Liver (tissue), 8 donors: ENCODE measurements at regions not wholly inside any gene's neighbourhood (a gene's known extent, or its start where the extent isn't known, plus 50 kb on each side); places are given as distances from the start of the nearest gene placed in this dataset.

ENCODE experiments used
- DNase-seq: peaks from one replicate; pipeline ENCODE4 v3.0.0-alpha.2; 2017; ENCODE audit warnings: low spot score
- H3K27ac ChIP-seq, 2 donors: one replicate each; pipeline ENCODE4 v1.7.0; 2013; ENCODE audit warnings: inconsistent platforms in 2 of 2, low read length in 2 of 2, control low read depth in 1 of 2, low read depth in 1 of 2, mild to moderate bottlenecking in 1 of 2
- H3K27me3 ChIP-seq, 4 donors: one replicate each; pipeline versions ENCODE4 v1.6.1 to v1.7.0; 2013; ENCODE audit warnings: low read length in 3 of 4, inconsistent platforms in 1 of 4, mild to moderate bottlenecking in 1 of 4, moderate library complexity in 1 of 4; ENCODE audit not compliant: control insufficient read depth in 4 of 4, insufficient read depth in 4 of 4
- H3K36me3 ChIP-seq, 4 donors: one replicate each; pipeline versions ENCODE4 v1.6.1 to v1.7.0; 2013; ENCODE audit warnings: low read length in 3 of 4, mild to moderate bottlenecking in 3 of 4, low read depth in 1 of 4, moderate library complexity in 1 of 4; ENCODE audit not compliant: control insufficient read depth in 4 of 4, insufficient read depth in 3 of 4
- H3K4me1 ChIP-seq, 4 donors: one replicate each; pipeline versions ENCODE4 v1.6.1 to v1.7.0; 2013; ENCODE audit warnings: low read length in 3 of 4, mild to moderate bottlenecking in 3 of 4, moderate library complexity in 1 of 4; ENCODE audit not compliant: control insufficient read depth in 4 of 4, insufficient read depth in 4 of 4
- H3K4me3 ChIP-seq, 3 donors: one replicate each; pipeline versions ENCODE4 v1.6.1 to v1.7.0; 2013; ENCODE audit warnings: low read length in 3 of 3, control low read depth in 1 of 3, low read depth in 1 of 3, mild to moderate bottlenecking in 1 of 3
- H3K9ac ChIP-seq, 2 donors: one replicate each; pipeline ENCODE4 v1.7.0; 2013; ENCODE audit warnings: low read length in 2 of 2, mild to moderate bottlenecking in 2 of 2, moderate library complexity in 2 of 2, control low read depth in 1 of 2, low read depth in 1 of 2
- H3K9me3 ChIP-seq, 4 donors: one replicate each; pipeline versions ENCODE4 v1.6.1 to v1.7.0; 2013; ENCODE audit warnings: low read length in 3 of 4; ENCODE audit not compliant: control insufficient read depth in 4 of 4
- FOXA2 ChIP-seq: IDR thresholded peaks from 2 replicates; pipeline ENCODE4 v1.6.1; 2016; ENCODE audit warnings: antibody characterized with exemption
- GABPA ChIP-seq, 2 donors: IDR thresholded peaks in 1 of 2; conservative IDR thresholded peaks in 1 of 2; 2 replicates each; pipeline ENCODE4 v1.6.1; 2016; ENCODE audit warnings: antibody characterized with exemption in 2 of 2, mild to moderate bottlenecking in 1 of 2, moderate library complexity in 1 of 2
- HNF4A ChIP-seq, 2 donors: conservative IDR thresholded peaks; 2 replicates each; pipeline ENCODE4 v1.6.1; 2016; ENCODE audit warnings: antibody characterized with exemption in 2 of 2, mild to moderate bottlenecking in 2 of 2
- JUND ChIP-seq, 2 donors: IDR thresholded peaks; 2 replicates each; pipeline ENCODE4 v1.6.1; 2016; ENCODE audit warnings: antibody characterized with exemption in 2 of 2
- RAD21 ChIP-seq, 2 donors: IDR thresholded peaks; 2 replicates each; pipeline ENCODE4 v1.6.1; 2016; ENCODE audit warnings: antibody characterized with exemption in 2 of 2, mild to moderate bottlenecking in 2 of 2
- RXRA ChIP-seq, 2 donors: IDR thresholded peaks; 2 replicates each; pipeline ENCODE4 v1.6.1; 2017 to 2018; ENCODE audit warnings: antibody characterized with exemption in 2 of 2, mild to moderate bottlenecking in 1 of 2
- YY1 ChIP-seq: IDR thresholded peaks from 2 replicates; pipeline ENCODE4 v1.6.1; 2016; ENCODE audit warnings: antibody characterized with exemption, mild to moderate bottlenecking
- WGBS: extraction: QIAGEN DNeasy Blood & Tissue Kit; methylation state at CpG from one replicate; pipeline ENCODE4 v1.1.7; 2013; 5-methylcytosine and 5-hydroxymethylcytosine counted together
- TF ChIP-seq, protein P1 (sequence below): IDR thresholded peaks from 2 replicates; pipeline ENCODE4 v1.6.1; 2016; ENCODE audit warnings: antibody characterized with exemption
- TF ChIP-seq, protein P2 (sequence below): IDR thresholded peaks from 2 replicates; pipeline ENCODE4 v1.6.1; 2016; ENCODE audit warnings: antibody characterized with exemption, mild to moderate bottlenecking
- TF ChIP-seq, protein P3 (sequence below): fragments of 150-350 bp; IDR thresholded peaks from 2 replicates; pipeline ENCODE4 v1.5.1; 2017; ENCODE audit warnings: improper control_type of control experiment, low read depth, low read length; ENCODE audit not compliant: missing input control
- TF ChIP-seq, protein P4 (sequence below): IDR thresholded peaks from 2 replicates; pipeline ENCODE4 v1.6.1; 2016; ENCODE audit warnings: antibody characterized with exemption
- donor health status: healthy.
- donor health status: healthy.
- donor health status: healthy.
- donor health status: healthy.
- donor health status: healthy.

DNA sequence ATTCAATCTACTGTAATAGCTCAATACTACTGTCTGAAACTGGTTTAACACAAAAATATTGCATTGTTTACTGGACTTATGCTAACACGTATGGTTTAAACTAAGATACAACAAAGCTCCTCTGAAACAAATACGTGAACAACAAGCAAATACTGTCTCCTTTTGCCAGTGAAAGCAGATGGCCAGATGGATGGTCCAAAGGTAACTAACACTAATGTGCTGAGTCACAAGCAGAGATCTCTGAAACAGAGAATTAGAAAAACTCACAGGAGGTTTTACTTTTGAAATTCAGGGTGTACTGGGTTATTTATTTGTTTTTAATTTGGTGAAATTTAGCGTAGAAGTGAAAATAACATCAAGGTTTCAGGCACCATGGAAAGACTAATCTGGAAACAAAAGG is 124.3 kb upstream of the SOX4 start:
- no peak for TF ChIP-seq FOXA2
- TF ChIP-seq HNF4A (conservative IDR thresholded peaks at IDR 0.05): peak; percentile 32 to 40
- TF ChIP-seq, protein P1, sequence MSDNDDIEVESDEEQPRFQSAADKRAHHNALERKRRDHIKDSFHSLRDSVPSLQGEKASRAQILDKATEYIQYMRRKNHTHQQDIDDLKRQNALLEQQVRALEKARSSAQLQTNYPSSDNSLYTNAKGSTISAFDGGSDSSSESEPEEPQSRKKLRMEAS: no peak
- Histone ChIP-seq H3K4me1 (no peaks in the 10 kb centered on the region), H3K36me3 (no peaks in the 10 kb centered on the region), H3K27me3 (no peaks in the 10 kb centered on the region), H3K9ac (no peak overlapping the region), H3K4me3 (no peak overlapping the region), H3K9me3 (no peaks in the 10 kb centered on the region), H3K27ac (no peak overlapping the region)
- 58% methylated on average over 3 of the region's 3 CpGs for WGBS
- no peak for DNase-seq

DNA sequence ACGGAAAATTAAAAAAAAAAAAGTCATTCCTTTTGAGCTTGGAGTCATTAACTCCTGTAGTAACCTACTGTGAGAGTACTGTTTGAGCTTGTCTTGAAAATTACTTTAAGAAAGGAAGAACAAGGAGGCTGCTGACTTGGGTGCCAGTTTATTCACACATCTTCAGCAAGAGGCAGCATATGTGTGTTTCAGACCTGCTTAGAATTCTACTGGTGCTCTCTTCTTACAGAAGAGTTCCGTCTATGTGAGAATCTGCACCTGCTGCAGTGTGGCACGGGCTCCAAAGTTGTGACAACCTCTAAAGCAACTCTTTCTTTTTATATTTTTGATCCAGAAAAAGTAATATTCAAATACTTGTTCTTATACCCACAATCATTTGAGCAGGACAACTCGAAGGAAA is 117.4 kb upstream of the SOX4 start:
- H3K9me3 ChIP-seq: no peaks in the 10 kb centered on the region
- TF ChIP-seq RAD21 (IDR thresholded peaks at IDR 0.05) (no peak), JUND (IDR thresholded peaks at IDR 0.05) (no peak), YY1 (no peak), GABPA (IDR thresholded peaks at IDR 0.05 in 1 of 2, conservative IDR thresholded peaks at IDR 0.05 in 1 of 2) (no peak), RXRA (IDR thresholded peaks at IDR 0.05) (no peak)
- TF ChIP-seq, protein P2, sequence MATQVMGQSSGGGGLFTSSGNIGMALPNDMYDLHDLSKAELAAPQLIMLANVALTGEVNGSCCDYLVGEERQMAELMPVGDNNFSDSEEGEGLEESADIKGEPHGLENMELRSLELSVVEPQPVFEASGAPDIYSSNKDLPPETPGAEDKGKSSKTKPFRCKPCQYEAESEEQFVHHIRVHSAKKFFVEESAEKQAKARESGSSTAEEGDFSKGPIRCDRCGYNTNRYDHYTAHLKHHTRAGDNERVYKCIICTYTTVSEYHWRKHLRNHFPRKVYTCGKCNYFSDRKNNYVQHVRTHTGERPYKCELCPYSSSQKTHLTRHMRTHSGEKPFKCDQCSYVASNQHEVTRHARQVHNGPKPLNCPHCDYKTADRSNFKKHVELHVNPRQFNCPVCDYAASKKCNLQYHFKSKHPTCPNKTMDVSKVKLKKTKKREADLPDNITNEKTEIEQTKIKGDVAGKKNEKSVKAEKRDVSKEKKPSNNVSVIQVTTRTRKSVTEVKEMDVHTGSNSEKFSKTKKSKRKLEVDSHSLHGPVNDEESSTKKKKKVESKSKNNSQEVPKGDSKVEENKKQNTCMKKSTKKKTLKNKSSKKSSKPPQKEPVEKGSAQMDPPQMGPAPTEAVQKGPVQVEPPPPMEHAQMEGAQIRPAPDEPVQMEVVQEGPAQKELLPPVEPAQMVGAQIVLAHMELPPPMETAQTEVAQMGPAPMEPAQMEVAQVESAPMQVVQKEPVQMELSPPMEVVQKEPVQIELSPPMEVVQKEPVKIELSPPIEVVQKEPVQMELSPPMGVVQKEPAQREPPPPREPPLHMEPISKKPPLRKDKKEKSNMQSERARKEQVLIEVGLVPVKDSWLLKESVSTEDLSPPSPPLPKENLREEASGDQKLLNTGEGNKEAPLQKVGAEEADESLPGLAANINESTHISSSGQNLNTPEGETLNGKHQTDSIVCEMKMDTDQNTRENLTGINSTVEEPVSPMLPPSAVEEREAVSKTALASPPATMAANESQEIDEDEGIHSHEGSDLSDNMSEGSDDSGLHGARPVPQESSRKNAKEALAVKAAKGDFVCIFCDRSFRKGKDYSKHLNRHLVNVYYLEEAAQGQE: no peak
- TF ChIP-seq, protein P3, sequence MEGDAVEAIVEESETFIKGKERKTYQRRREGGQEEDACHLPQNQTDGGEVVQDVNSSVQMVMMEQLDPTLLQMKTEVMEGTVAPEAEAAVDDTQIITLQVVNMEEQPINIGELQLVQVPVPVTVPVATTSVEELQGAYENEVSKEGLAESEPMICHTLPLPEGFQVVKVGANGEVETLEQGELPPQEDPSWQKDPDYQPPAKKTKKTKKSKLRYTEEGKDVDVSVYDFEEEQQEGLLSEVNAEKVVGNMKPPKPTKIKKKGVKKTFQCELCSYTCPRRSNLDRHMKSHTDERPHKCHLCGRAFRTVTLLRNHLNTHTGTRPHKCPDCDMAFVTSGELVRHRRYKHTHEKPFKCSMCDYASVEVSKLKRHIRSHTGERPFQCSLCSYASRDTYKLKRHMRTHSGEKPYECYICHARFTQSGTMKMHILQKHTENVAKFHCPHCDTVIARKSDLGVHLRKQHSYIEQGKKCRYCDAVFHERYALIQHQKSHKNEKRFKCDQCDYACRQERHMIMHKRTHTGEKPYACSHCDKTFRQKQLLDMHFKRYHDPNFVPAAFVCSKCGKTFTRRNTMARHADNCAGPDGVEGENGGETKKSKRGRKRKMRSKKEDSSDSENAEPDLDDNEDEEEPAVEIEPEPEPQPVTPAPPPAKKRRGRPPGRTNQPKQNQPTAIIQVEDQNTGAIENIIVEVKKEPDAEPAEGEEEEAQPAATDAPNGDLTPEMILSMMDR: no peak
- TF ChIP-seq, protein P4, sequence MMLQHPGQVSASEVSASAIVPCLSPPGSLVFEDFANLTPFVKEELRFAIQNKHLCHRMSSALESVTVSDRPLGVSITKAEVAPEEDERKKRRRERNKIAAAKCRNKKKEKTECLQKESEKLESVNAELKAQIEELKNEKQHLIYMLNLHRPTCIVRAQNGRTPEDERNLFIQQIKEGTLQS: no peak
- no peaks in the 10 kb centered on the region for H3K36me3 ChIP-seq
- peaks cover 0 to 7% (median 2%) of the 10 kb centered on the region in 4 donors for H3K4me1 ChIP-seq
- H3K4me3 ChIP-seq: no peak overlapping the region
- WGBS: 87% methylated on average over 4 of the region's 4 CpGs
- no peak for DNase-seq
- no peak overlapping the region for H3K9ac ChIP-seq
- no peaks in the 10 kb centered on the region for H3K27me3 ChIP-seq
- H3K27ac ChIP-seq: no peak overlapping the region

DNA sequence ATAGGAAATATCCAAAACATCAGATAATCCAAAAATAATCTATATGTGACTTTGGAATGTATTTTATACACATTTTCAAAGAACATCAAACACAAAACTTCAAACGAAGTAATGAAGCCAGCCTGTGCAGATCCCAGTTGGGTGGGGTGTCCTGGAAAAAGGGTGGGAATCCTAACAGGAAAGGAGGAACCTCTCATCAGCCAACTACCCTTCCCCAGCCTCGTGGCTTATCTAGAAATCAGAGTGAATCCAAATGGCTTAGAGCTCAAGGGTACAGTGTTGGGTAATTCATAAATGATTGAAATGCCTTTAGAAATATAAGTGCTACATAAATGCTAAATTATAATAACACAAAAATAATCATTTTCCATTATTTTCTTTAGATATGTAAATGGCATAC is 115.1 kb upstream of the SOX4 start:
- TF ChIP-seq JUND (IDR thresholded peaks at IDR 0.05): no peak
- Histone ChIP-seq H3K9me3 (no peaks in the 10 kb centered on the region), H3K4me1 (peaks cover 0 to 7% (median 2%) of the 10 kb centered on the region in 4 donors), H3K36me3 (no peaks in the 10 kb centered on the region), H3K27me3 (no peaks in the 10 kb centered on the region), H3K27ac (no peak overlapping the region), H3K9ac (no peak overlapping the region), H3K4me3 (no peak overlapping the region)
- DNase-seq: no peak
- 52% methylated on average over 2 of the region's 2 CpGs for WGBS
